ENCODE measurements at regions not wholly inside any gene's neighbourhood (a gene's known extent, or its start where the extent isn't known, plus 50 kb on each side); places are given as distances from the start of the nearest gene placed in this dataset.
"Not testable (repeated sequence)": the region's sequence is repeated elsewhere in the genome, so short reads cannot be mapped to it uniquely, and the experiment has no call there.

DNA sequence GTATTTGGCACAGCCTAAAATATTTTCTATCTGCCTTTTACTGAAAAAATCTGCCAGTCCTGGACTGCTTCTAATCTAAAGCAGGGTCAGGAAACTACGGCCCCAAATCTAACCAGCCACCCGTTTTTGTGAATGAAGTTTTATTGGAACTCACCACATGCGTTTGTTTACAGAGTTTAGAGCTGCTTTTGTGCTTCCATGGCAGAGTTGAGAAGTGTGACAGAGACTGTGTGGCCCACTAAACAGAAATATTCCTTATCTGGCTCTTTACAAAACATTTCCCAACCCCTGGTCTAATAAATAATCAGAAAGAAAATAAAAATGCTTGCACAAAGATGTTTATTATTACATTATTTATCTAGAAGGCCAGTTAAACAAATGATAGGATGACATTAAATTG is 110.2 kb downstream of the COPRS start:
- DNase-seq (ENCODE audit: low read depth), result no peak

DNA sequence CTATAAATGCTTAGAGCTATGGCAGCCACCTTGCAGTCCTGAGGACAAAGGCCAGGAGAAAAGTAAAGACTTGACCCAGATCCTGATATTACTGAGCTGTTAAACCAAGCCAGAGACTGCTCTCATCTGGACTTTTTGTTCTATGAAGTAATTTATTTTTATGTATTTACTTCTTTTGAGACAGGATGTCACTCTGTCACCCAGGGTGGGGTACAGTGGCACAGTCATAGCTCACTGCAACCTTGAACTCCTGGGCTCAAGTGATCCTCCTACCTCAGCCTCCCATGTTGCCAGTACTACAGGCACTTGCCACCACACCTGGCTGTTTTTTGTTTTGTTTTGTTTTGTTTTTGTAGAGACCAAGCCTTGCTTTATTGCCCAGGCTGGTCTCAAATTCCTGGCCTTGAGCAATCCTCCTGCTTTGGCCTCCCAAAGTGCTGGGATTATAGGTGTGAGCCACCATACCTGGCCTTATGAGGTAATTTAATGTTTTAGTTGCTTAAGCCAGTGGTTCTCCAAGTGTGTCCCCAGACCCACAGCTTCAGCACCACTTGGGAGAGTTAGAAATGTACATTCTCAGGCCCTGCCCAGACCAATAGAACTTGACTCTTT is 112.1 kb downstream of the COPRS start:
- DNase-seq (ENCODE audit: low read depth), result no peak

DNA sequence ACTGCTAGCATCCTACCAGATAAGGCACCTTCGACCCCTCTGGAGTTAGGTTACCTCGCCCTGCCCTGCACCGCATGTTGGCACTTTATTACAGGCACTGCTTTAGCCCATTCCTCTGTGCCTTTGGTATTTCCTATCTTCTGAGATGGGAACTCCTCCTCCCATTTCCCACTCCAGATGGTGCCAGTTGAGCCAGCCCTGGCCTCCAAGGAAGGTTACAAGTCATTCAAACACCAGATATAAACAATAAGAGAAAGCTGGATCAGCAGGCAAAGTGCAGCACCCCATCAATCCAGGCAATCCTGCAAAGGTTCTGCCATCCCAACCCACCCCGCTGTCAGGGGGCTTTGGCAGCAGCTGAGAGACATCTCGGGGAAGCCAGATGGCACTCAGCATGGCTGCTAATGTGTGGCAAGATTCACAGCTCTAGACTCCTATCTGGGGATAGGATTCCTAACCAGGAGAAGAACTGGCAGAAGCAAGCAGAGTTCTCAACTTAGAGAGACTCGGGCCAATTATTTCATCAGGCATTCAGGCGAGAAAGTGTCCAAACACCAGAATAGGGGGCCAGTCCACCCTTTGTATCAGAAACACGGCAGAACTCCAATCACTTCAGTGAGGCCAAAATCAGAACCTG is 113.0 kb downstream of the COPRS start:
- peak; percentile 48 for DNase-seq (ENCODE audit: low read depth)

DNA sequence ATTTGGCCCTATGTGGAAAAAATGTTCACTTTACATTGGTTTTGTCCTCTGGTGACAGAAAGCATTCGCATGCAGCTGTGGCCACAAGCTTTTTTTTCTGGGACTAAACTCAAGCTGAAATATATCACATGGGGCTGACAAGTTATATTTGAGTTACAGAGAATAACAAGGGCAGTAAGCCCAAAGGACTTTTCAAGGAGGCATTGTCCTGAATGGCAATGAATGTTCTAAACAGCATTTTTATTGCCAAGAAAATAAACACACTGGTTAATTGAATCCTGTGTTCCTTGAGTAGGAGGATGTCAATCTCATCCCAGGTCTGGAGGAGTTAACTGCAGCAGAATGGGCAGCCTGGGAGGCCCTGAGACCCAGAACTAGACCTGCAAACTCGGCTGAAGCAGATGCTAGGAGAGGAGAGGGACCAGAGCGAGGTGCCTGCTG is 114.5 kb downstream of the COPRS start:
- DNase-seq (ENCODE audit: low read depth), result peak; percentile 62

DNA sequence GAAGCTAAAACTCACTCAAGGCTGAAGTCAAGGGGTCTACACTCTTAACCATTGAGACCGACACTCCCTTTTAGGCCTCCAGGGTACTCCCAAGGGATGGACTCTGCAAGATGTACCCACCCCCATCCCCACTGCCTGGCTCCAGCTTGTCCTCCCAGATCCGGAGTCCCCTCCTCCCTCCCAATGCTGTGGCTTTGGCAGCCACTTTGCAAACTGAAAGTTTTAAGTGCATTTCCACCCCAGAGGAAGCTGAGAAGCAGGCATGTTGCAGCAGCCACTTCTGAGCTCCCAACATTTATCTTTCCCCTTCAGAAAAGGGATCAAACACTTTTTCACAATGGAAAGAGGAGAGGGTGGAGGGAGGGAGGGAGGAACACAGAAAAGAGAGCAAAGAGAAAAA is 115.2 kb downstream of the COPRS start:
- peak; percentile 60 for DNase-seq (ENCODE audit: low read depth)

DNA sequence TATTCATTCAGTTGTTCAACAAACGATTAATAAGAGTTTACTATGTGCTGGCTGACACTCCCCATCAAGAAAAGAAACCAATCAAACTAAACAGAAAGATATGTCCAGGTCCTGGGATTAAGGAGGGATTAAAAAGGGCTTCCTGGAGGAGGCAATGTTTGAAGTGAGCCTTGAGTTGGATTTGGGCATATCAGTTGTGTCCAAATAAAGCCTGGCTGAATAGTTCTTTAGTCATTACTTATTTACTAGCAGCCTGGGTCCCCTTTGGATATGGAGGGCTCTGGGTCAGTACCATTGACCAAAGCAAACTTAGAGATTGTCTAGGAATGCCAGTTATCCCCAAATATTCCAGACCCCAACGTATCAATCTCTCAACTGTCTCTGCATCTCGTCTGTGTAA is 117.7 kb downstream of the COPRS start:
- no peak for DNase-seq (ENCODE audit: low read depth)

DNA sequence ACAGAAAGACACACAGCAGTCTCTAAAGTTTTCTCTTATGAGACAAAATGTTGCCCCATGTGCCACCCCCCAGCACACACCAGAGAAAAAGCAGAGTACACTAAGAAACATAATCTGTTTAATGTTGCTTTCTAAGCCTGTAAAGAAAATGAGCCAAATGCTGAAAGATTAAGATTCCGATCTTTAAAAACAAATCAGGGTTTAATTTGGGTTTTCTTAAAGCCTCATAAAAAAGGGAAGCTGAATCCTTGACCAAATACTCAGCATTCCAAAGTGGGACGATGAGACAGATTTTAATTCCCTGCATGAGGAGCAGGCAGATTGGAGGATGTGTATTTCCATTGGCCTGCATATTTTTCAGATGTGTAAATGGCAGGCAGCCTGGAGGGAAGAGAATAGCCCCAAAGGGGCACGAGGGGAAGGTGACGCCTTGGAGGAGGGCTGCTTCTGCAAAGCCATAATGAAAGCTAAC is 118.4 kb downstream of the COPRS start:
- peak; percentile 99 for DNase-seq (ENCODE audit: low read depth)

DNA sequence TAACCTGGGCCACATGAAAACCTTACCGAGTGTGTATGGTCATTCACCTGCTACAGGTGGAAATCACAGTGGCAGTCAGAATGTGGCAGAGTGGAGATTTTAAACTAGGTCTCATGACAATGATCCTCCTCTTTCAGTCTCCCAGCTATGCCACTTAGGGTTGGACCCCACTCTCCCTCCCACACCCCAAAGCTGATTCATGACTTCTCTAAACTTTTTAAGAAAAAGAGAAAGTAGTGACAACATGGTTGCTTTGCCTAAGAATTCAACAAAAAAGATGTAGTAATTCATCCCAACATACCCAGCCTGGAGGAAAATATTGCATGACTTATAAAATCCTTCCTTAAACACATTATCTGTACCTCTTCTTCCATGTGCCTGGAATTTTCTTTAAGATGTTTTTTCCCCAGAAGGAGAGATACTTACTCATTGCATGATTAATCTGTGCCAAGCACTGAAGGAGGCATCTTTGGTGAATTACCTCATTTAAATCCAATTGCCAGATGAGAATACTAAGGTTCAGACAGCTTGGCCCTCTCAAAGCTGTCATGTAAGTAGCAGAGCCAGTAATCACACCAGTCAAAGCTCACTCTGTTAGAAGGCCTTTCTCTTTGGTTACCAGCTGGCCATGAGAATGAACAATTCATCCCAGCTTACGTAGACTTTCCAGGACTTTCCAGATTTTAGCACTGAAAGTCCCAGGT is 119.9 kb downstream of the COPRS start:
- DNase-seq (ENCODE audit: low read depth), result peak; percentile 94

DNA sequence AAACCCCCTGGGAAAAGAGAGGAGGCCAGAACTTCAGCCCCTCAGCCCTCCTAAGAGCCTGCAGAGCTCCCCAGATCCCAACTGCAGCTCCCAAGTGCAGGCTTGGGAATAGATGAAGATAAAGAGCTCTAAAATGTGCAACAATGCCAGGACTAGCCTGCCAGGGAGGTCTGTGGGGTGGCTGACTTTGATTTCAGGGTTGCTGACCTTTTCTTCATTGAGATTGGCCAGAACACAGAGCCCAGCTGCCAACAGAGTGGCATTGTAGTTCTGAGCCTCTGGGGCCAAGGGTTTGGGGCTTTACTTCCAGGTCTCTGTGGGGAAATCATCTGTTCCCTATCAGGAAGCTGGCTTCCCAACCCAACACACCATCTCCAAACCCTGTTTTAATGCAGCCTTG is 120.6 kb downstream of the COPRS start:
- no peak for DNase-seq (ENCODE audit: low read depth)

DNA sequence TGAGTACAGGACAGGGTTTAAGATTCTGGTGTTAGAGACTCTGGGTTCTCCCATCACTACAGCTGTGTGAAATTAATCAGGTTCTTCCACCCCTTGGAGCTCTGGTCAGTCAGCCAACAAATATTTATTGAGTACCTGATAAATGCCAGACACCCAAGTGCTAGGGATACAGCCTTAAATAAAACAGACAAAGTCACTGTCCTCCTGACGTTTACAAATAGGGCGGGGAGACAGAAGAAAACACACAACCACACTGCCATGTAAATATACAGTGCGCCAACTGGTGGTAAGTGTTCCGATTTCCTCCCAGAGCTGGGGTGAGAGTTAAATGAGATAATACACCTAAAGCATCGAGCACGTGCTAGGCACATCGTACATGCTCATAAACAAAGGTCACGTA is 121.0 kb downstream of the COPRS start:
- DNase-seq (ENCODE audit: low read depth), result no peak

DNA sequence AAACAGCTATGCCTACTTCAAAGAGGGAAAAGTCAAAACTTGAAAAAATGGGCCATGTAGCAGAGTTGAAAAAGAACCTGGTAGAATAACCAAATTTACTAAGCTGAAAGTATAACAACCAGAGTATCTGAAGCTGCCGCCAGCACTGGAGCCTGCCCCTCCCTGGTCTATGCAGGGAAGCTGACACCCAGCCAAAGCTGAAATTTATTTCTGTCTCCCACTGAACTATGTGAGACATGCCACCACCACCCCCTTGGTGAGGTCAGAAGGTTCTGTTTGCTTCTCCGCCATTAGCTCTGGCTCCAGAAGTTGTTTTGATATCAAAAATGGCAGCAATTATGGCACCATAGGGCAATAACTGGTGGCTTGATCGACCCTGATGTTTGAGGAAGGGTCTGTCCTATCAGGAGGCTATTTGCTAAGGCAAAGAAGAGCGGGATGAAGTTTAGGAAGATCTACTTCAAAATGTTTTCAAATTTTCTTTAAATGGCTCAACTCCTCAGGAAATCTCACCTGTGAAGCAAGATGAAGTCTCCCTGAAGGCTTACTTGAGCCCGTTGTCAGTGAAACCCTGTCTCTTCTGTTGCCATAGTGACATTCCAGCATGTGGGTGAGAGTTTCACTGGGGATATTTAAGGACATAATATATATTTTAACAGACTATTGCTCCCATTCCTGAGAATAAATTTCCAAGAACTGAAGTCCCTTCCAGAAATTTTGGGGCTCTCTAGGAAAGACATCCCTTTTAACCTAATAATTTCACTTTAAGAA is 122.0 kb downstream of the COPRS start:
- no peak for DNase-seq (ENCODE audit: low read depth)

DNA sequence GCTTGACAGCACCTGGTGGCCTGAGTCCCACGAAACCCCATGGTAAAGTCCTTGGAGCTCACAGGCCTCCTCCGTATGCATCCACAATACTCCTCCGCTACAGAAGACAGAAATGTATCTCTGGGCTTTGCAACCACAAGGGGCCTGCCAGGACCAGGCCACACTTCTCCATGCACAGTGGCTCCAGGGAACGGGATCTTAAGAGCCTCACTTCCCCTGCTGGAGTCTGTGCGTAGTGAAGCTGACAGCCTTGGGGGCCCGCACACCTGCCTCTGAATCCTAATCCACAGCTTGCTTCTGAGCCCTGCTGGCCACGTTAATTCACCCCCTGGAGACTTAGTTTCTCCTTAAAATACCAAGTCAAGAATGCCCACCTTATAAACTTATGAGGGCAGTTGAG is 125.7 kb downstream of the COPRS start:
- DNase-seq (ENCODE audit: low read depth), result no peak

DNA sequence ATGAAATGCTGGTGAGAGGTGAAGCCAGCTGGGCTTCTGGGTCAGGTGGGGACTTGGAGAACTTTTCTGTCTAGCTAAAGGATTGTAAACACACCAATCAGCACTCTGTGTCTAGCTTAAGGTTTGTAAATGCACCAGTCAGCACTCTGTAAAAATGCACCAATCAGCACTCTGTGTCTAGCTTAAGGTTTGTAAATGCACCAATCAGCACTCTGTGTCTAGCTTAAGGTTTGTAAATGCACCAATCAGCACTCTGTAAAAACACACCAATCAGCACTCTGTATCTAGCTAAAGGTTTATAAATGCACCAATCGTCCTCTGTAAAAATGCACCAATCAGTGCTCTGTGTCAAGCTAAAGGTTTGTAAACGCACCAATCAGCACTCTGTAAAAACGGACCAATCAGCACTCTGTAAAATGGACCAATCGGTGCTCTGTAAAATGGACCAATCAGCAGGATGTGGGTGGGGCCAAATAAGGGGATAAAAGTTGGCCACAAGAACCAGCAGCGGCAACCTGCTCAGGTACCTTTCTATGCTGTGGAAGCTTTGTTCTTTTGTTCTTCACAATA is 127.4 kb downstream of the COPRS start:
- not testable (repeated sequence) for DNase-seq (ENCODE audit: low read depth)

DNA sequence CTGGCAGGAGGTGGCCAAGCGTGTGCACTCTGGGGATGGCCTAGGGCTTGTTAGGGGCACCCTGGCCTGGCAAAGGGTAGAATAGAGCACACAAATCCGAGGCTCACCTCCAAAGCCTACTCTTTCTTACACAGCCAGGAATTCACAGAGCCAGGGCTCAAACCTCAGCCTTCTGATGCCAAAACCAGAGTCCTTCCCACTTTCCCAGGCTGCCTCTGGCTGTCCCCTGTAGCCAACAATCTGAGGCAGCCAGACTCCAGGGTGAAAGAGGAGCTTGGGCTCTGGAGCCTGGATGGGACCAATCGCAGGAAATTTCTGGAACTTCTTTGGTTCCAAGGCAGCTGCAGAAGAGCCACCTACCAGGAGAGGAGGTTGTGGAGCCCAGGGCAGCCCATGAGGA is 127.9 kb downstream of the COPRS start:
- no peak for DNase-seq (ENCODE audit: low read depth)

DNA sequence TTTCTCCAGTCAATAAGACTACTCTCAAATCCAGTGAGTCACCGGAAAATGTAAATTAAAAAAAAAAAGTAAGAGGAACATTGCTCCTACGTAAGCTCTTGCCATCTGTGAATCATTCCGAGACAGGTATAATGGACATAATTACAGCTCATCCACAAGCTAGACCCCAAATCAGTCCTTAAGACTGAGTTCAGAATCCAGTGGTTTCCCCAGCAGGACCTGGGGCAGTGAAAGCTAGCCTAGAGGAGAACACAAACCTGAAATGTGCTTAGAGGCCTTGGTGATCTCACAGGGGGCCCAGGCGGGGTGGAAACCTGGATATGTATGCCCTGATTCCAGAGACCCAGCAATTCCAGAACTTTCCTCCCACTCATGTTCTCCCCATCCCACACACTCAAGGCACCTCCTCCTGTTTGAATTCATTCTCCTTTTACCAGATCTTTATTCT is 132.0 kb downstream of the COPRS start:
- peak; percentile 48 for DNase-seq (ENCODE audit: low read depth)

DNA sequence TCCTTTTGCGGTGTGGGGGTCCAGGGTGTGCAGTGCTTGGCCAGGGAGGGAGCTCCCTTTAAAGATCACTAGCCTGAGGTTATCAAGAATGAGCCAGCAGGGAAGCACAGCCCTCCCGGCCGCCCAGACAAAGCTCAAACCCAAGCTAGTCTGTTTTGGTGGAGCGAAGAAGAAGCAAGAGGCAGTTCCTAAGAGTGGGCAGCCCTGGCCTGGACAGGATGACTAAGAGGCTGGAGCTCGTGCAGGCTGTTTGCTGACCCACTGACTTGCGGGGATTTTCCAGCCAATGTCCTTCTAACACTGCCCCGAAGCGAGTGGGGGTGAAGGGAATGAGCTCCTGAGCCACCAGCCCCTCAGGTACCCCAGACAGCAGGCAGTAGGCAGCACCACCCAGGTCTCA is 134.4 kb downstream of the COPRS start:
- peak; percentile 61 for DNase-seq (ENCODE audit: low read depth)

DNA sequence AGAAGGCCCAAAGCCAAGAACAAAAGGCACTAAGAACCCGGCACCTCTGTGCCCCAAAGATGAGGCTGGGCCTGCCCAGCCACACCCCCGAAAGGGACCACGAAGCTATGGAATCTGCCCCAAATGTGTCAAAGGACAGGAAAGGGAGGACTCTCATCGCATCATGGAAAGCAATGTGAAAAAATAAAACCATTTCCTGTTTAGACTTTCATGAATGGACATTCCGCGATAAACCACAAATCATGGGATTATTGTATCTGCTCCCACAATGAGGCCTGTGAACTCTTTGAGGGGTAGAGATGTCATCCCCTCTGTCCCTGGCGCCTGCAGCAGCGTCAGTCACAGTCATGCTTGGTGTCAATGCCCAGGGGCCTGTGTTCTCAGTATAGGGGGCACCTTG is 135.0 kb downstream of the COPRS start:
- DNase-seq (ENCODE audit: low read depth), result peak; percentile 89

DNA sequence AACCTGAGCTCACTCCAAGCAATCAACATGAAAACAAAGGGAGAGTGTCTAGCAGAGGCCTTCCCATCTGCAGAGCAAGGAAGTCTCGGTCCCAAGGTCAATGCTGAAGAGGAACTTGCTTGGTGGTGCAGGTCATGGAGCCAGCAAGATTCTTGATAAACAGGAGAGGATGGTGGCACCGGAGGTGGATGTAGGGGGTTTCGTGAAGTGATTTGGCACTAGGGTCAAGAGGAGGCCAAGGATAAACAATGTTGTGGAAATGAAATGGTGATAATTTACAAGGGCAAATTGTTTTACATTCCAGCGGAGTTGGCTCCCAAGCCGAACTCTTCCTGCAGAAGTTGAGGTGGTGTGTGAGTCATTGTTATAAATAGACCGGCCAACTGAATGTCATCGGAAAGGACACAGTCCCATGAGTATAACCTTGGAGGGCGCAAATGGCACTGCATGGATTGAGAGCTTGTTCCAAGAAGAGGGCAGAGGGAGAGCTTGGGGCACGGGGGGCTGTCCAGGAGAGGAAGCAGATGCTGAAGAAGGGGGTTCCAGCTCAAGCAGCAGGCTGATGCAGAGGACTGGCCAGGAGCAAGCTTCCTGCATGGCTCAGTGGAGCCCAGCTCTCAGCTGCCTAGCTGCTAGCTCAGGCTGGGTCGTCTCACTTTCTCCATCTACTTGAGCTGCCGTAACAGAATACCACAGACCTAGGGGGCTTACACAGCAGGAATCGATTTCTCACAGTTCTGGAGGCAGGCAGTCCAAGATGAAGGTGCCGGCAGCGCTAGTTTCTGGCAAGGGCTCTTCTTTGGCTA is 136.6 kb downstream of the COPRS start:
- DNase-seq (ENCODE audit: low read depth), result peak; percentile 89

DNA sequence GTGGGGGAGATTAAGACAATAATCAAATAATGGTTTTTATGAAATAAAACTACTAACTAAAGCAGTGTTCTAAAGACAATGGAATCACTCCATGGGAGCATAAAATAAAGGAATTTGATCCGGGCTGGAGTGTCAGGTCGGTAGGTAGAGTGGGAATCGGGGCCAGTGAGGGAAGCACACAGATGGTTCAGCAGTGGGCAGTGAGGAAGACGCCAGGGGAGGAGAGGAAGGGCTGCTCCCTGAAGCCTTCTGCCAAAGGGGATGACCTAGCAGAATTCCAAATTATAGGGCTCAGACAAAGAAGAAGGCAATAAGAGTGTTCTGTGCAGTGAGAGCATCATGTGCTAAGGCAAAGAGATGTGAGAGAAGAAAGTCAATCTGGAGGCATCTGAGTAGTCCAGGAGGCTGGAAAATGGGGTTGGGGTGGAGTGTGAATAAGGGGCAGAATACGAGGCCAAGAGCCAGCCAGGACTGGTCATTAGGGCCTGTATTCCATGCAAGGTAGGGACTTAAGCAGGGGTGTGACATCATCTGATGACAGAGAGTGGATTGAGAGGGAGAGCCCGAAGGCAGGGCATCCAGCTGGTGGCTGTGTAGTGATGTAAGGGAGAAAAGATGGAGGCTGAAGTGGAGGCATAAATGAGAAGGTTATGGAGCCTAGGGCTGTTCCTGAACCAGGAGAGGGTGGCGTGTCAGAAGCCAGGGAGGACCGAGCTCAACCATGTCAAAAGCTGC is 137.6 kb downstream of the COPRS start:
- no peak for DNase-seq (ENCODE audit: low read depth)

DNA sequence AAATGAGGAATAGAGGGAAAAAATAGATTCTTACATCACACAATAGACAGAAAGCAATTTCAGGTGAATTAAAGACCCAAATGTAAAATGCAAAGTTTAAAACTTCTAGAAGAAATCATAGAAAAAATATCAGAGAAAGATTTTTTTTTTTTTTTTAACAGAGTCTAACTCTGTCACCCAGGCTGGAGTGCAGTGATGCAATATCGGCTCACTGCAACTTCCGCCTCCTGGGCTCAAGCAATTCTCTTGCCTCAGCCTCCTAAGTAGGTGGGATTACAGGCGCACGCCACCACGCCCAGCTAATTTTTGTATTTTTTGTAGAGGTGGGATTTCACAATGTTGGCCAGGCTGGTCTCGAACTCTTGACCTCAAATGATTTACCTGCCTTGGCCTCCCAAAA is 141.8 kb downstream of the COPRS start:
- DNase-seq (ENCODE audit: low read depth), result not testable (repeated sequence)

DNA sequence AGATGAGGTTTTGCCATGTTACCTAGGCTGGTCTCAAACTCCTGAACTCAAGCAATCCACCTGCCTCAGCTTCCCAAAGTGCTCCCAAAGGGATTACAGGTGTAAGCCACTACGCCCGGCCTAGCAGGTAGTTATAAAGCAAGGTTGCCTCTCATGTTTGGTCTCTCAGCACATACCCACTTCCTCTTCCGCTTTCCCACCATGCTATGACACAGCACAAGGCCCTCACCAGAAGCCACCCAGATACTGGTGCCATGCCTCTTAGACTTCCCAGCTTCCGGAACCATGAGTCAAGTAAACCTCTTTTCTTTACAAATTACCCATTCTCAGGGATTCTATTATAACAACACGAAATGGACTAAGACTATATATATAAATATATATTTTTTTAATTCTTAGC is 143.6 kb downstream of the COPRS start:
- DNase-seq (ENCODE audit: low read depth), result no peak
